Mesodermal cell (in vitro differentiated cells): ENCODE measurements at regions not wholly inside any gene's neighbourhood (a gene's known extent, or its start where the extent isn't known, plus 50 kb on each side); places are given as distances from the start of the nearest gene placed in this dataset.

Experiments used
- H3K27ac ChIP-seq: 2 replicates; pipeline ENCODE4 v1.7.0; 2013; ENCODE audit warnings: mild to moderate bottlenecking, low read depth, low read length, moderate library complexity; ENCODE audit not compliant: severe bottlenecking
- H3K36me3 ChIP-seq: 2 replicates; pipeline ENCODE4 v1.7.1; 2013; ENCODE audit warnings: mild to moderate bottlenecking, low read length, moderate library complexity; ENCODE audit not compliant: control insufficient read depth, insufficient read depth
- H3K4me1 ChIP-seq: one replicate; pipeline ENCODE4 v1.7.1; 2013; ENCODE audit warnings: mild to moderate bottlenecking, low read length; ENCODE audit not compliant: insufficient read depth, control insufficient read depth, poor library complexity, severe bottlenecking
- H3K4me3 ChIP-seq: 2 replicates; pipeline ENCODE4 v1.7.0; 2013; ENCODE audit warnings: low read length, control low read depth, mild to moderate bottlenecking; ENCODE audit not compliant: insufficient read depth, poor library complexity, severe bottlenecking; ENCODE audit errors: extremely low read depth
- H3K9me3 ChIP-seq: 2 replicates; pipeline ENCODE4 v1.7.1; 2013; ENCODE audit warnings: mild to moderate bottlenecking, low read length, moderate library complexity; ENCODE audit not compliant: control insufficient read depth
- WGBS, 2 experiments: methylation state at CpG; one replicate each; pipeline ENCODE4 v1.1.5; 2013; ENCODE audit warnings: missing lambda C conversion rate in 2 of 2; ENCODE audit not compliant: insufficient coverage in 2 of 2; 5-methylcytosine and 5-hydroxymethylcytosine counted together

GRCh38 chr5:18961234-18961633 is 1026.8 kb downstream of the CDH18 start:
- Histone ChIP-seq H3K4me3 (no peak overlapping the region), H3K27ac (no peak overlapping the region), H3K4me1 (no peaks in the 10 kb centered on the region), H3K9me3 (no peaks in the 10 kb centered on the region), H3K36me3 (no peaks in the 10 kb centered on the region)
- 100% methylated on average over 1 of the region's 3 CpGs; no CpG with 5 or more reads in 1 of the 2 experiments for WGBS, 2 experiments

DNA sequence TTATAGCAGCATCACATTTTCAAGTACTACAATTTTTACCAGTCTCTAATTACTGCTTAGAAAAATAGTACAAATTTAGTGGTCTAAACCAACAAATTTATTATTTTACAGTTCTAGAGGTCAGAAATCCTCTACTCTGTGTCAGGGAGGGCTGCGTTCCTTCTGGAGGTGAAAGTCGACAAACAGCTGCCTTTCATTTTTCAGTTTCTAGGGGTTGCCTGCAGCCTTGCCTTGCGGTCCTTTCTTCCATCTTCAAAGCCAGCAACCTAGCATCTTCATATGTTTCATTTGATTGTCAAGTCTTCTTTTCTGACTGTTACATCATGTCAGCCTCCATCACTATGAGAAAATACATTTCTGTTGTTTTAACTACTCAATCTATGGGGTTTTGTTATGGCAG is 1022.1 kb downstream of the CDH18 start:
- no peak overlapping the region for H3K4me3 ChIP-seq
- no peaks in the 10 kb centered on the region for H3K36me3 ChIP-seq
- no peaks in the 10 kb centered on the region for H3K4me1 ChIP-seq
- no peak overlapping the region for H3K27ac ChIP-seq
- WGBS, 2 experiments: 90 to 94% methylated on average over 2 of the region's 3 CpGs
- no peaks in the 10 kb centered on the region for H3K9me3 ChIP-seq

- Histone ChIP-seq H3K27ac (no peak overlapping the region), H3K4me3 (no peak overlapping the region), H3K4me1 (no peaks in the 10 kb centered on the region), H3K36me3 (no peaks in the 10 kb centered on the region), H3K9me3 (no peaks in the 10 kb centered on the region)
- WGBS, 2 experiments: no CpG with 5 or more reads among the region's 1 CpG
Measured at GRCh38 chr5:18967637-18968036, 1020.4 kb downstream of the CDH18 start.

- no peak overlapping the region for H3K4me3 ChIP-seq
- H3K4me1 ChIP-seq: no peaks in the 10 kb centered on the region
- no peaks in the 10 kb centered on the region for H3K9me3 ChIP-seq
- WGBS, 2 experiments: 91 to 92% methylated on average over 2 to 3 of the region's 6 CpGs
- no peak overlapping the region for H3K27ac ChIP-seq
- no peaks in the 10 kb centered on the region for H3K36me3 ChIP-seq
Measured at GRCh38 chr5:18968966-18969365, 1019.0 kb downstream of the CDH18 start.

GRCh38 chr5:18970000-18970399 is 1018.0 kb downstream of the CDH18 start:
- Histone ChIP-seq H3K27ac (no peak overlapping the region), H3K4me1 (no peaks in the 10 kb centered on the region), H3K4me3 (no peak overlapping the region), H3K9me3 (no peaks in the 10 kb centered on the region), H3K36me3 (no peaks in the 10 kb centered on the region)
- 100% methylated on average over 1 of the region's 5 CpGs; no CpG with 5 or more reads in 1 of the 2 experiments for WGBS, 2 experiments

DNA sequence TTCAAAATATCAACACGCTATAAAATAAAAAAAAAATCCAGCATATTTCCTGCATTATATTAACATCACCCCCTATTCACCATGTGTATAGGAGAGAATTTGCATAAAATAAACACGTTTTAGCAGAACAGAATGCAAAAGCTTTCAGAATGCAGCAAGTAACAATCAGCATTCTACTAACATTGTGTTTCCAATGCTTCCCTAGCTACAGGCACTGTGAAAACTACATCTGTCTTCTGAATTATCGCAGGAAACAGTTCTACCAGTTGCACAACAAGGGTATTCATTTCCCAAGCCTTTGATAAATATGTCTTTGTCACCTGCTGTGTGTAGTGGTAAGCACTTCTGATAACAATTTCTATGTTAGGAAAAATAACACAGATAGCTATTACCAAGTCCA is 1015.8 kb downstream of the CDH18 start:
- Histone ChIP-seq H3K4me3 (no peak overlapping the region), H3K4me1 (no peaks in the 10 kb centered on the region), H3K9me3 (no peaks in the 10 kb centered on the region), H3K27ac (no peak overlapping the region), H3K36me3 (no peaks in the 10 kb centered on the region)
- WGBS, 2 experiments: 57% methylated on average over 1 of the region's 3 CpGs; no CpG with 5 or more reads in 1 of the 2 experiments

DNA sequence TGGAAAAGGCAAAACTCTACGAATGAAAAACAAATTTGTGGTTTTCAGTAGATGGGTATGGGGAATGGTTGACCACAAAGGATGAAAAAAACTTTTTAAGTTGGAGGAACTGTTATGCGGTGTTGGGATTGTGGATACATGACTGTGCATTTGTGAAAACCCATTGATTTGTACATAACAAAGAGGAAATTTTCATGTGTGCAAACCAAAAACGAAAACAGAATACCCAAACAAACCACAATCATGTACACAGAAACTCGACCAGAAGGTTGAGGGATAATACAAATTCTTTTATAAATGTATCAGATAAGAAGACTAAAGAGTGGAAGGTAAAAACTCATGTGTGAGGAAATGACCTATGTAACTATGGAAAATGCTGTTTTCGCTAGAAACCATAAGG is 1012.4 kb downstream of the CDH18 start:
- H3K4me3 ChIP-seq: no peak overlapping the region
- no peak overlapping the region for H3K27ac ChIP-seq
- no peaks in the 10 kb centered on the region for H3K9me3 ChIP-seq
- WGBS, 2 experiments: 83 to 100% methylated on average over 1 of the region's 5 CpGs
- H3K4me1 ChIP-seq: no peaks in the 10 kb centered on the region
- no peaks in the 10 kb centered on the region for H3K36me3 ChIP-seq

GRCh38 chr5:18977880-18978279 is 1010.1 kb downstream of the CDH18 start:
- no peak overlapping the region for H3K27ac ChIP-seq
- peaks cover 3% of the 10 kb centered on the region for H3K9me3 ChIP-seq
- 100% methylated on average over 1 of the region's 1 CpG; no CpG with 5 or more reads in 1 of the 2 experiments for WGBS, 2 experiments
- no peaks in the 10 kb centered on the region for H3K36me3 ChIP-seq
- no peak overlapping the region for H3K4me3 ChIP-seq
- H3K4me1 ChIP-seq: no peaks in the 10 kb centered on the region

GRCh38 chr5:18984559-18985080 is 1003.4 kb downstream of the CDH18 start:
- peaks cover 5% of the 10 kb centered on the region for H3K9me3 ChIP-seq

GRCh38 chr5:18985171-18985758 is 1002.7 kb downstream of the CDH18 start:
- no peak overlapping the region for H3K4me3 ChIP-seq
- H3K27ac ChIP-seq: peak overlapping the region; percentile 72
- WGBS, 2 experiments: 40 to 53% methylated on average over 2 of the region's 5 CpGs
- H3K9me3 ChIP-seq: peaks cover 5% of the 10 kb centered on the region
- H3K4me1 ChIP-seq: peaks cover 6% of the 10 kb centered on the region
- H3K36me3 ChIP-seq: no peaks in the 10 kb centered on the region

More at GRCh38 chr5:18984559-18985080, 1003.4 kb downstream of the CDH18 start:
- Histone ChIP-seq H3K36me3 (no peaks in the 10 kb centered on the region), H3K4me3 (no peak overlapping the region), H3K4me1 (peaks cover 6% of the 10 kb centered on the region), H3K27ac (peak overlapping the region; percentile 68)
- WGBS, 2 experiments: 50 to 65% methylated on average over 1 to 2 of the region's 6 CpGs

GRCh38 chr5:18987101-18987500 is 1000.9 kb downstream of the CDH18 start:
- H3K27ac ChIP-seq: peak overlapping the region; percentile 36
- 57 to 59% methylated on average over 1 of the region's 1 CpG for WGBS, 2 experiments
- H3K36me3 ChIP-seq: no peaks in the 10 kb centered on the region

More at GRCh38 chr5:18987101-18987500, 1000.9 kb downstream of the CDH18 start:
- Histone ChIP-seq H3K4me3 (no peak overlapping the region), H3K9me3 (peaks cover 5% of the 10 kb centered on the region), H3K4me1 (peaks cover 6% of the 10 kb centered on the region)
